Ecto neural progenitor cell (in vitro differentiated cells): ENCODE measurements at regions not wholly inside any gene's neighbourhood (a gene's known extent, or its start where the extent isn't known, plus 50 kb on each side); places are given as distances from the start of the nearest gene placed in this dataset.
"Not testable (repeated sequence)": the region's sequence is repeated elsewhere in the genome, so short reads cannot be mapped to it uniquely, and the experiment has no call there.

Experiments
- DNase-seq: peaks from one replicate; pipeline ENCODE4 v3.0.0-alpha.2; 2018; ENCODE audit warnings: low spot score

GRCh38 chr22:22977479-22978200 lies 90.0 kb downstream of the IGLL5 start:
- no peak for DNase-seq

GRCh38 chr22:22978637-22979036 lies 91.0 kb downstream of the IGLL5 start:
- no peak for DNase-seq

GRCh38 chr22:22979121-22979724 lies 91.1 kb upstream of the GNAZ start:
- no peak for DNase-seq

GRCh38 chr22:22979954-22980353 lies 90.4 kb upstream of the GNAZ start:
- DNase-seq = no peak

- DNase-seq = no peak
These were observed 88.4 kb upstream of the GNAZ start for GRCh38 chr22:22981670-22982571.

GRCh38 chr22:22982616-22983015 lies 87.7 kb upstream of the GNAZ start:
- no peak for DNase-seq

GRCh38 chr22:22983123-22983522 lies 87.2 kb upstream of the GNAZ start:
- DNase-seq = no peak

- no peak for DNase-seq
These were observed 86.5 kb upstream of the GNAZ start for GRCh38 chr22:22983816-22984215.

GRCh38 chr22:22984967-22985366 lies 85.4 kb upstream of the GNAZ start:
- DNase-seq = no peak

GRCh38 chr22:22986008-22986407 lies 84.3 kb upstream of the GNAZ start:
- no peak for DNase-seq

GRCh38 chr22:22986640-22987039 lies 83.7 kb upstream of the GNAZ start:
- DNase-seq = no peak

- no peak for DNase-seq
These were observed 82.2 kb upstream of the GNAZ start for GRCh38 chr22:22988150-22988549.

GRCh38 chr22:22988785-22989184 lies 81.5 kb upstream of the GNAZ start:
- DNase-seq = no peak

GRCh38 chr22:22989856-22990255 lies 80.5 kb upstream of the GNAZ start:
- no peak for DNase-seq

GRCh38 chr22:22990711-22991505 lies 79.4 kb upstream of the GNAZ start:
- not testable (repeated sequence) for DNase-seq

GRCh38 chr22:22992474-22992873 lies 77.8 kb upstream of the GNAZ start:
- no peak for DNase-seq

GRCh38 chr22:22993184-22993583 lies 77.1 kb upstream of the GNAZ start:
- DNase-seq = no peak

GRCh38 chr22:22995166-22995565 lies 75.2 kb upstream of the GNAZ start:
- no peak for DNase-seq

- DNase-seq = no peak
These were observed 73.6 kb upstream of the GNAZ start for GRCh38 chr22:22996511-22997261.

GRCh38 chr22:22997262-22997898 lies 72.9 kb upstream of the GNAZ start:
- no peak for DNase-seq

GRCh38 chr22:22997988-22998387 lies 72.3 kb upstream of the GNAZ start:
- DNase-seq = no peak
